WTC11 (cell line): ENCODE measurements at regions not wholly inside any gene's neighbourhood (a gene's known extent, or its start where the extent isn't known, plus 50 kb on each side); places are given as distances from the start of the nearest gene placed in this dataset.

ENCODE experiments used
- ATAC-seq: fragments of 200-7000 bp; cut with Tn5 transposase; 2 replicates; pipeline ENCODE4 v1.10.0; 2021; ENCODE audit warnings: mild to moderate bottlenecking, moderate library complexity
- CTCF ChIA-PET: fragments of 300-600 bp; sonication (Branson Sonifier 250); formaldehyde crosslinking; loops from one replicate; lab custom pipeline; 2021; ENCODE audit warnings: antibody characterized with exemption; lab: Charles Lee
- POLR2A ChIA-PET: fragments of 350-600 bp; sonication (Branson Sonifier 250); formaldehyde crosslinking; loops from one replicate; lab custom pipeline; 2021; ENCODE audit warnings: antibody characterized with exemption; lab: Charles Lee
- DNase-seq: peaks from one replicate; pipeline ENCODE4 v3.0.0; 2021; ENCODE audit warnings: low spot score
- H3K27ac Mint-ChIP-seq: 2 replicates; pipeline ENCODE4 v1.8.0; 2021; ENCODE audit warnings: mixed read lengths
- H3K27me3 Mint-ChIP-seq: 2 replicates; pipeline ENCODE4 v1.8.0; 2021; ENCODE audit warnings: low read depth, mild to moderate bottlenecking, moderate library complexity, mixed read lengths
- H3K36me3 Mint-ChIP-seq: 2 replicates; pipeline ENCODE4 v1.8.0; 2021; ENCODE audit warnings: mixed read lengths
- H3K4me1 Mint-ChIP-seq: 2 replicates; pipeline ENCODE4 v1.8.0; 2022; ENCODE audit warnings: mixed read lengths
- H3K4me3 Mint-ChIP-seq: 2 replicates; pipeline ENCODE4 v1.8.0; 2021; ENCODE audit warnings: mild to moderate bottlenecking, moderate library complexity, mixed read lengths
- H3K9me3 Mint-ChIP-seq: 2 replicates; pipeline ENCODE4 v1.8.0; 2021; ENCODE audit warnings: mixed read lengths
- ATF6 ChIP-seq: sonication (generic); formaldehyde crosslinking; IDR thresholded peaks from 2 replicates; pipeline ENCODE4 v1.8.1; 2023; ENCODE audit warnings: mild to moderate bottlenecking, missing genetic modification reagents
- CDX4 ChIP-seq: fragments of 250-450 bp; sonication (Bioruptor Pico); IDR thresholded peaks from 2 replicates; pipeline ENCODE4 v1.9.0; 2021; ENCODE audit warnings: moderate library complexity, mild to moderate bottlenecking, inconsistent platforms, borderline replicate concordance
- CREB1 ChIP-seq: sonication (generic); formaldehyde crosslinking; IDR thresholded peaks from 2 replicates; pipeline ENCODE4 v1.8.0; 2023; ENCODE audit warnings: mild to moderate bottlenecking, missing genetic modification reagents
- E2F5 ChIP-seq: sonication (generic); formaldehyde crosslinking; IDR thresholded peaks from 2 replicates; pipeline ENCODE4 v1.8.1; 2022; ENCODE audit warnings: mild to moderate bottlenecking, moderate library complexity, missing genetic modification reagents
- ERG ChIP-seq: fragments of 250-450 bp; sonication (Bioruptor Pico); IDR thresholded peaks from 2 replicates; pipeline ENCODE4 v1.8.0; 2021; ENCODE audit warnings: mild to moderate bottlenecking
- GTF2I ChIP-seq: fragments of 250-450 bp; sonication (Bioruptor Pico); conservative IDR thresholded peaks from 2 replicates; pipeline ENCODE4 v1.4.0; 2021; ENCODE audit warnings: mild to moderate bottlenecking
- HMGXB4 ChIP-seq: sonication (generic); formaldehyde crosslinking; IDR thresholded peaks from 2 replicates; pipeline ENCODE4 v1.8.1; 2023; ENCODE audit warnings: mild to moderate bottlenecking, moderate library complexity, missing genetic modification reagents
- IRF1 ChIP-seq: sonication (generic); formaldehyde crosslinking; IDR thresholded peaks from 2 replicates; pipeline ENCODE4 v1.8.0; 2023; ENCODE audit warnings: missing genetic modification reagents
- NR1H2 ChIP-seq: sonication (generic); formaldehyde crosslinking; IDR thresholded peaks from 2 replicates; pipeline ENCODE4 v1.9.0; 2021; ENCODE audit warnings: mild to moderate bottlenecking, moderate library complexity, missing genetic modification reagents
- OVOL2 ChIP-seq: fragments of 250-450 bp; sonication (Bioruptor Pico); IDR thresholded peaks from 2 replicates; pipeline ENCODE4 v1.9.0; 2021; ENCODE audit warnings: mild to moderate bottlenecking, borderline replicate concordance
- ZSCAN18 ChIP-seq: fragments of 250-450 bp; sonication (Bioruptor Pico); IDR thresholded peaks from 2 replicates; pipeline ENCODE4 v2.1.2; 2022; ENCODE audit warnings: mild to moderate bottlenecking, moderate library complexity

- H3K9me3 Mint-ChIP-seq: peaks cover 25% of the 10 kb centered on the region
- peaks cover 6% of the 10 kb centered on the region for H3K36me3 Mint-ChIP-seq
- ChIA-PET CTCF (interaction anchor here (0.8 to 2.1 kb wide), 2 partner anchors 17 to 126 kb away, joined by 3 to 8 read pairs; no protein-coding TSS in a partner anchor), POLR2A (no interaction called here)
- DNase-seq (no peak), ATAC-seq (no peak)
- no peak overlapping the region for H3K4me3 Mint-ChIP-seq
- H3K27ac Mint-ChIP-seq: no peak overlapping the region
- peaks cover 7% of the 10 kb centered on the region for H3K4me1 Mint-ChIP-seq
- H3K27me3 Mint-ChIP-seq: peaks cover 3% of the 10 kb centered on the region
- TF ChIP-seq E2F5 (CRISPR knock-in tag): no peak
- TF ChIP-seq NR1H2 (CRISPR knock-in tag): no peak
- no peak for TF ChIP-seq IRF1 (CRISPR knock-in tag)
- no peak for TF ChIP-seq CDX4
- no peak for TF ChIP-seq ATF6
- TF ChIP-seq ERG (CRISPR knock-in tag): no peak
- no peak for TF ChIP-seq GTF2I (CRISPR knock-in tag)
- no peak for TF ChIP-seq HMGXB4 (CRISPR knock-in tag)
- TF ChIP-seq OVOL2 (CRISPR knock-in tag): no peak
- TF ChIP-seq CREB1: no peak
- TF ChIP-seq ZSCAN18: no peak
These were observed 81.3 kb downstream of the NEURL3 start for GRCh38 chr2:96423828-96424227.
